ENCODE measurements at regions not wholly inside any gene's neighbourhood (a gene's known extent, or its start where the extent isn't known, plus 50 kb on each side); places are given as distances from the start of the nearest gene placed in this dataset.

GRCh38 chr13:58680115-58680514 is 1048.6 kb downstream of the PCDH17 start:
- Histone ChIP-seq H3K9me3 (ENCODE audit: severe bottlenecking) (no peaks in the 10 kb centered on the region), H3K4me3 (ENCODE audit: low read depth, low read length) (no peak overlapping the region), H3K36me3 (no peaks in the 10 kb centered on the region), H3K27me3 (ENCODE audit: insufficient read depth, low read depth, severe bottlenecking) (no peaks in the 10 kb centered on the region), H3K27ac (no peak overlapping the region)
- TF ChIP-seq CTCF (IDR thresholded peaks at IDR 0.05; ENCODE audit: low read depth, low read length): no peak
- no peak for DNase-seq

- DNase-seq: no peak
- no peaks in the 10 kb centered on the region for H3K27me3 ChIP-seq (ENCODE audit: insufficient read depth, low read depth, severe bottlenecking)
- H3K9me3 ChIP-seq (ENCODE audit: severe bottlenecking): no peaks in the 10 kb centered on the region
- no peaks in the 10 kb centered on the region for H3K36me3 ChIP-seq
- H3K27ac ChIP-seq: no peak overlapping the region
- no peak overlapping the region for H3K4me3 ChIP-seq (ENCODE audit: low read depth, low read length)
- no peak for TF ChIP-seq CTCF (IDR thresholded peaks at IDR 0.05; ENCODE audit: low read depth, low read length)
These were observed 1051.1 kb downstream of the PCDH17 start for GRCh38 chr13:58682616-58683015.

GRCh38 chr13:58687148-58687547 is 1055.6 kb downstream of the PCDH17 start:
- no peaks in the 10 kb centered on the region for H3K27me3 ChIP-seq (ENCODE audit: insufficient read depth, low read depth, severe bottlenecking)
- H3K4me3 ChIP-seq (ENCODE audit: low read depth, low read length): no peak overlapping the region
- H3K9me3 ChIP-seq (ENCODE audit: severe bottlenecking): no peaks in the 10 kb centered on the region
- no peak for TF ChIP-seq CTCF (IDR thresholded peaks at IDR 0.05; ENCODE audit: low read depth, low read length)
- DNase-seq: no peak
- H3K36me3 ChIP-seq: no peaks in the 10 kb centered on the region
- no peak overlapping the region for H3K27ac ChIP-seq

- no peak overlapping the region for H3K4me3 ChIP-seq (ENCODE audit: low read depth, low read length)
- H3K27ac ChIP-seq: no peak overlapping the region
- H3K9me3 ChIP-seq (ENCODE audit: severe bottlenecking): no peaks in the 10 kb centered on the region
- no peak for TF ChIP-seq CTCF (IDR thresholded peaks at IDR 0.05; ENCODE audit: low read depth, low read length)
- H3K27me3 ChIP-seq (ENCODE audit: insufficient read depth, low read depth, severe bottlenecking): no peaks in the 10 kb centered on the region
- DNase-seq: no peak
- H3K36me3 ChIP-seq: no peaks in the 10 kb centered on the region
These were observed 1067.0 kb downstream of the PCDH17 start for GRCh38 chr13:58698531-58698930.

- no peak for TF ChIP-seq CTCF (IDR thresholded peaks at IDR 0.05; ENCODE audit: low read depth, low read length)
- no peak overlapping the region for H3K27ac ChIP-seq
- DNase-seq: no peak
- no peaks in the 10 kb centered on the region for H3K36me3 ChIP-seq
- H3K4me3 ChIP-seq (ENCODE audit: low read depth, low read length): no peak overlapping the region
- H3K9me3 ChIP-seq (ENCODE audit: severe bottlenecking): no peaks in the 10 kb centered on the region
- H3K27me3 ChIP-seq (ENCODE audit: insufficient read depth, low read depth, severe bottlenecking): no peaks in the 10 kb centered on the region
These were observed 1073.4 kb downstream of the PCDH17 start for GRCh38 chr13:58704953-58705352.

GRCh38 chr13:58706421-58706820 is 1074.9 kb downstream of the PCDH17 start:
- no peak for DNase-seq
- Histone ChIP-seq H3K9me3 (ENCODE audit: severe bottlenecking) (no peaks in the 10 kb centered on the region), H3K36me3 (no peaks in the 10 kb centered on the region), H3K27ac (no peak overlapping the region), H3K4me3 (ENCODE audit: low read depth, low read length) (no peak overlapping the region), H3K27me3 (ENCODE audit: insufficient read depth, low read depth, severe bottlenecking) (no peaks in the 10 kb centered on the region)
- no peak for TF ChIP-seq CTCF (IDR thresholded peaks at IDR 0.05; ENCODE audit: low read depth, low read length)

Data from WERI-Rb-1 (cell line).